Stimulated activated memory B cell treated with anti-CD40 and anti-IgM and Interleukin-4, amounts not matched to agents 10 μg/mL and 1 μg/mL and 100 μg/mL, for 72 hours (primary cell): ENCODE measurements at regions not wholly inside any gene's neighbourhood (a gene's known extent, or its start where the extent isn't known, plus 50 kb on each side); places are given as distances from the start of the nearest gene placed in this dataset.

Source experiments
- ATAC-seq: fragments of 150-1000 bp; cut with Tn5 transposase; 2 replicates; pipeline ENCODE4 v1.10.0; 2021
- H3K27ac Mint-ChIP-seq: one replicate; pipeline ENCODE4 v1.8.0; 2022; ENCODE audit warnings: mild to moderate bottlenecking, mixed read lengths
- H3K27me3 Mint-ChIP-seq: one replicate; pipeline ENCODE4 v1.8.0; 2022; ENCODE audit warnings: mixed read lengths
- H3K36me3 Mint-ChIP-seq: one replicate; pipeline ENCODE4 v1.8.0; 2022; ENCODE audit warnings: mixed read lengths
- H3K4me1 Mint-ChIP-seq: one replicate; pipeline ENCODE4 v1.8.0; 2022; ENCODE audit warnings: mixed read lengths
- H3K4me3 Mint-ChIP-seq: one replicate; pipeline ENCODE4 v1.8.0; 2022; ENCODE audit warnings: mild to moderate bottlenecking, moderate library complexity, mixed read lengths
- H3K9me3 Mint-ChIP-seq: one replicate; pipeline ENCODE4 v1.8.0; 2022; ENCODE audit warnings: mixed read lengths

- Mint-ChIP-seq H3K4me1 (no peaks in the 10 kb centered on the region), H3K27ac (no peak overlapping the region), H3K9me3 (no peaks in the 10 kb centered on the region), H3K36me3 (no peaks in the 10 kb centered on the region), H3K4me3 (no peak overlapping the region), H3K27me3 (peaks cover 20% of the 10 kb centered on the region)
- ATAC-seq, result no peak
Observed at GRCh38 chr6:21514288-21514687, 79.3 kb upstream of the SOX4 start.

GRCh38 chr6:21518317-21518716 lies 75.2 kb upstream of the SOX4 start:
- Mint-ChIP-seq H3K27ac (no peak overlapping the region), H3K4me3 (no peak overlapping the region), H3K9me3 (no peaks in the 10 kb centered on the region), H3K36me3 (no peaks in the 10 kb centered on the region), H3K4me1 (no peaks in the 10 kb centered on the region), H3K27me3 (peaks cover 13% of the 10 kb centered on the region)
- no peak for ATAC-seq

GRCh38 chr6:21519642-21520041 lies 73.9 kb upstream of the SOX4 start:
- Mint-ChIP-seq H3K9me3 (no peaks in the 10 kb centered on the region), H3K27ac (no peak overlapping the region), H3K4me1 (no peaks in the 10 kb centered on the region), H3K27me3 (no peaks in the 10 kb centered on the region), H3K36me3 (no peaks in the 10 kb centered on the region), H3K4me3 (no peak overlapping the region)
- no peak for ATAC-seq

DNA sequence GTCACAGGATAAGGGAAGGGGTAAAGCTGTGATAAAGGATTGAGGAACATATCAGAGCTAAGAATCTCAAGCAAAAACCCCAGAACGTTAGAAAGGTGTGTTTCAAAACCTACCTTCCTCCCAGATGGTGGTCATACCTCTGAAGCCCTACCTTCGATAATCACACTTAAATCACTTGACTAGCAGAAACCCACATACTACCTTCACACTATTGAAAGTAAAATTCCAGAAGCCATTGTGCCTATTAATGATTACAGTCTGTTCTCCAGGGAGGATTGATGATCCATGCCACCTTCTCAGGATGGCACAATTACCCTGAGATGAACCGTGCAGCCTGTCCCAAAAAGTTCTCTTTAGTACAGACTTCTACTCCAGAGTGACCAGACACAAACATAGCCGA lies 72.3 kb upstream of the SOX4 start:
- Mint-ChIP-seq H3K9me3 (no peaks in the 10 kb centered on the region), H3K27me3 (no peaks in the 10 kb centered on the region), H3K4me1 (no peaks in the 10 kb centered on the region), H3K4me3 (no peak overlapping the region), H3K36me3 (no peaks in the 10 kb centered on the region), H3K27ac (no peak overlapping the region)
- ATAC-seq, result no peak

DNA sequence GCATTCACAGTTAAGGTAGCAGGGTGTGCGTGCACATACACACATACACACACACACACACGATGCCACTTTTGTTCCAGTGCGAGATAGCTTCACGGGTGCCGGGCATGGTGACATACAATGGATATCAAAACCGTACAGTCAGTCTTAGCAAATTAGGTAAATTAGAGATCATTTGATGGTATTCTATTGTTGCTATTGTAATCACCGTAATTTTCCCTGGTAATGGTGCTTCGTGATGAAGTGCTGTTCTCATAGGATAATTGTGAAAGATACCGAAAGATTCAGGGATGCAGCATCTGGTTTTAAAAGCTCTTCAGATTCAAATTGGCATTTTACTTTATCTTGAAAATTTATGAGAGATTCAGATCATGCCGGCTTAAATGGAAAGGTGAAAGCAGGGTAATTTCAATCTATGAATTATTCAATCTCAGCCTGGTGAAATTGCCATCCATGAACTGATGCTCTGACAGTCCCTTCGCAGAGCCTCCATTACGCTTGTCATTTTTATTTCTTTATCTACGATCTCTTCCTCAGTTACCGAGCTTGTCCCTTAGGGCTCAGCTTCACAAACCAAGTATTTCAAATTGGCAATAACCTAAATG lies 71.3 kb upstream of the SOX4 start:
- Mint-ChIP-seq H3K36me3 (no peaks in the 10 kb centered on the region), H3K27me3 (no peaks in the 10 kb centered on the region), H3K9me3 (no peaks in the 10 kb centered on the region), H3K27ac (no peak overlapping the region), H3K4me3 (no peak overlapping the region), H3K4me1 (no peaks in the 10 kb centered on the region)
- ATAC-seq, result no peak

- peak; percentile 32 for ATAC-seq
- Mint-ChIP-seq H3K27me3 (no peaks in the 10 kb centered on the region), H3K4me3 (no peak overlapping the region), H3K9me3 (no peaks in the 10 kb centered on the region), H3K4me1 (no peaks in the 10 kb centered on the region), H3K36me3 (no peaks in the 10 kb centered on the region), H3K27ac (no peak overlapping the region)
Observed at GRCh38 chr6:21522797-21523456, 70.6 kb upstream of the SOX4 start.

DNA sequence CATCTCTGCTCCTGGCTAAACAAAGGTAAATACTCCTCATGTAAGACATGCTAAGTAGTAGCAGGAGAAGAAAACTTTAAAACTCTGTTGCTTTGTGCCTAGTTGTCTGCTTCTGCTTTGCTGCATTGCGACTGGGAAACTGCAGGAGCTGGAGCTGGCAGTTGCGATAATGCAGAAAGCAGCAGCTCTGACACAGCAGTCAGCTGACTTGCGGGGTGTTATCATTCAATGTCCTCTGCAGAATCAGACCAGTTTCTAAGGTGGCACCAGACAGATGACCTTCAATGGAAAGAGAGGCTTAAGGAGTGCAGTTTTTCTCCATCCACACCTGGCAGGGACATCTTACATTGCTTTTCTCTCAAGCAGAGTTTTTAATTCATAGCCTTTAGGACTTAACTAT lies 69.9 kb upstream of the SOX4 start:
- Mint-ChIP-seq H3K9me3 (no peaks in the 10 kb centered on the region), H3K36me3 (no peaks in the 10 kb centered on the region), H3K4me3 (no peak overlapping the region), H3K4me1 (no peaks in the 10 kb centered on the region), H3K27me3 (no peaks in the 10 kb centered on the region), H3K27ac (no peak overlapping the region)
- ATAC-seq, result no peak

- H3K27me3 Mint-ChIP-seq, result no peaks in the 10 kb centered on the region
- H3K36me3 Mint-ChIP-seq, result no peaks in the 10 kb centered on the region
- H3K4me3 Mint-ChIP-seq, result no peak overlapping the region
- H3K27ac Mint-ChIP-seq, result no peak overlapping the region
- no peaks in the 10 kb centered on the region for H3K4me1 Mint-ChIP-seq
- H3K9me3 Mint-ChIP-seq, result no peaks in the 10 kb centered on the region
- ATAC-seq, result no peak
Observed at GRCh38 chr6:21524201-21524600, 69.3 kb upstream of the SOX4 start.

DNA sequence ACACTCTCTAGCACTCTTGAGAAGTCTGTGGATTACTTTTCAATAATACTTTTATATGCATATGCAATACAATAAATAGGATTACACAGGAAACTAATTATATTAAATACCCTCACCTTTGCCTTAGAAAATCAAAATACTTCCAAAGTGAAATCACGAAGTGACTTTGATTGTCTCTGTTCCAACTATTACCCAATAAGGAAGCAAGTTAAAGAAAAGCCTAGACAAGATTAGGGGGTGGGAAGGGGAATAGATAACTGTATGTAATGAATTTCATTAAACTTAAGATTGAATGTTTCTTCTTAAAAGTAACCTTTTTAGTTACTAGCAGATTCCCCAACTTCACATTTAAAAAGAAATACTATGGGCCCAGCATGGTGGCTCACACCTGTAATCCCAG lies 66.6 kb upstream of the SOX4 start:
- no peaks in the 10 kb centered on the region for H3K9me3 Mint-ChIP-seq

GRCh38 chr6:21527731-21528130 lies 65.8 kb upstream of the SOX4 start:
- ATAC-seq, result no peak
- Mint-ChIP-seq H3K4me1 (no peaks in the 10 kb centered on the region), H3K9me3 (no peaks in the 10 kb centered on the region), H3K36me3 (no peaks in the 10 kb centered on the region), H3K4me3 (no peak overlapping the region), H3K27ac (no peak overlapping the region), H3K27me3 (no peaks in the 10 kb centered on the region)

More for the DNA sequence above, 66.6 kb upstream of the SOX4 start:
- H3K27ac Mint-ChIP-seq, result no peak overlapping the region
- no peaks in the 10 kb centered on the region for H3K36me3 Mint-ChIP-seq
- H3K4me1 Mint-ChIP-seq, result no peaks in the 10 kb centered on the region
- H3K4me3 Mint-ChIP-seq, result no peak overlapping the region
- no peak for ATAC-seq
- H3K27me3 Mint-ChIP-seq, result no peaks in the 10 kb centered on the region

- Mint-ChIP-seq H3K27me3 (peaks cover 16% of the 10 kb centered on the region), H3K9me3 (no peaks in the 10 kb centered on the region), H3K36me3 (no peaks in the 10 kb centered on the region), H3K4me1 (no peaks in the 10 kb centered on the region), H3K27ac (no peak overlapping the region), H3K4me3 (no peak overlapping the region)
- peak; percentile 31 for ATAC-seq
Observed at GRCh38 chr6:21529431-21529830, 64.1 kb upstream of the SOX4 start.

- H3K36me3 Mint-ChIP-seq, result no peaks in the 10 kb centered on the region
- H3K9me3 Mint-ChIP-seq, result no peaks in the 10 kb centered on the region
- no peaks in the 10 kb centered on the region for H3K4me1 Mint-ChIP-seq
- H3K27ac Mint-ChIP-seq, result no peak overlapping the region
- H3K4me3 Mint-ChIP-seq, result no peak overlapping the region
- no peak for ATAC-seq
- peaks cover 21% of the 10 kb centered on the region for H3K27me3 Mint-ChIP-seq
Observed at GRCh38 chr6:21531393-21531792, 62.2 kb upstream of the SOX4 start.

DNA sequence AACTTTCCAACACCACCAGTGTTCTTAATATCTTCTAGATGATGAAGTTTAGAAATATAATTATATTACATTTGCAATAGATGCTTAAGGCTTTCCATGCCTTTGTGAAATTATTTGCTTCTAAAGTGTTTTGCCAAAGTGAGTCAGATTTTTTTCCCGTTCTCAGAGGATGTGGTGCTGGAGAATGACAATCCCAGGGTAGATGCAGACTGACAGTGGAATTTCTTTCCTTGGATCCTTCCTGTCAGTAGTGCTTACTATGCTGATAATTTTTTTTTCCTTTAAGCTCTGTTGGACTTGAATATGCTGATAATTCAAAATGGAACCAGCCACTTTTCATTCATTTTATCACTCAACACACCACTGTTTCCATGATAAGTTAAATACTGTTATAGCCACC lies 59.9 kb upstream of the SOX4 start:
- no peak for ATAC-seq
- H3K9me3 Mint-ChIP-seq, result no peaks in the 10 kb centered on the region
- H3K4me1 Mint-ChIP-seq, result no peaks in the 10 kb centered on the region
- peaks cover 21% of the 10 kb centered on the region for H3K27me3 Mint-ChIP-seq
- H3K4me3 Mint-ChIP-seq, result no peak overlapping the region
- no peaks in the 10 kb centered on the region for H3K36me3 Mint-ChIP-seq
- H3K27ac Mint-ChIP-seq, result no peak overlapping the region

- no peaks in the 10 kb centered on the region for H3K9me3 Mint-ChIP-seq
- H3K27me3 Mint-ChIP-seq, result peaks cover 21% of the 10 kb centered on the region
- no peak for ATAC-seq
- no peak overlapping the region for H3K4me3 Mint-ChIP-seq
- no peaks in the 10 kb centered on the region for H3K4me1 Mint-ChIP-seq
- H3K27ac Mint-ChIP-seq, result no peak overlapping the region
- H3K36me3 Mint-ChIP-seq, result no peaks in the 10 kb centered on the region
Observed at GRCh38 chr6:21536280-21536766, 57.2 kb upstream of the SOX4 start.

GRCh38 chr6:21537637-21538036 lies 55.9 kb upstream of the SOX4 start:
- no peak overlapping the region for H3K27ac Mint-ChIP-seq
- peaks cover 21% of the 10 kb centered on the region for H3K27me3 Mint-ChIP-seq
- H3K4me1 Mint-ChIP-seq, result no peaks in the 10 kb centered on the region
- H3K36me3 Mint-ChIP-seq, result no peaks in the 10 kb centered on the region
- no peaks in the 10 kb centered on the region for H3K9me3 Mint-ChIP-seq
- no peak for ATAC-seq
- no peak overlapping the region for H3K4me3 Mint-ChIP-seq

DNA sequence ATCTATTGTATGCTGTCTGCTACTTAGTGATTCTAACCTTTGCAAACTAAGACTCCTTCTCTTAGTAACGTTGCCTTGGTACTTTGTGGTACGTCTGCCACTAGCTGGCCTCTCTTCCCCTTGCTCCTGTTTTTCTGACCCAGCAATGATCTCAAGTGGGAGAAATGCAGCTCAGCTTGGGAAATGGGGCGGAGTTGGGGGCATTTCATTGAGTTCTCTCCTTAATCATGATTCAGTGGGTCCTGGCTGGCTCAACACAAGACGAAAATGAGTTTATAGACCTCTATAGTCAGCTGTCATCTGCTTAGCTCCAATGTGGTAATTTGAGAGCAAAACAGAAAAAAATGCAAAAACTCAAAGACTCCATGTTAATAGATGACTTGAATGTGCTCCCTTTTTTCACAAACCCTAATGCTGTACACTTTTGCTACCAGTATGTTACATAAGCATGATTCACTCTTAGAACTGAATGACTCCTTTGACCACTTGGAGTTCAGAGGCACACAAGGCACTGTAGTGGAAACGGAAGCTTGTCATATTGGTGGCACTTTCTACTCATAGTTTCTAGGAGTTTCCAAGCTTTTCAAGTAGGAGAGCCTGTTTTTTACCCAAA lies 55.3 kb upstream of the SOX4 start:
- H3K4me3 Mint-ChIP-seq, result no peak overlapping the region
- no peaks in the 10 kb centered on the region for H3K4me1 Mint-ChIP-seq
- H3K9me3 Mint-ChIP-seq, result no peaks in the 10 kb centered on the region
- no peaks in the 10 kb centered on the region for H3K36me3 Mint-ChIP-seq
- no peak for ATAC-seq
- no peak overlapping the region for H3K27ac Mint-ChIP-seq
- peaks cover 17% of the 10 kb centered on the region for H3K27me3 Mint-ChIP-seq
